ENCODE measurements at regions not wholly inside any gene's neighbourhood (a gene's known extent, or its start where the extent isn't known, plus 50 kb on each side); places are given as distances from the start of the nearest gene placed in this dataset.

DNA sequence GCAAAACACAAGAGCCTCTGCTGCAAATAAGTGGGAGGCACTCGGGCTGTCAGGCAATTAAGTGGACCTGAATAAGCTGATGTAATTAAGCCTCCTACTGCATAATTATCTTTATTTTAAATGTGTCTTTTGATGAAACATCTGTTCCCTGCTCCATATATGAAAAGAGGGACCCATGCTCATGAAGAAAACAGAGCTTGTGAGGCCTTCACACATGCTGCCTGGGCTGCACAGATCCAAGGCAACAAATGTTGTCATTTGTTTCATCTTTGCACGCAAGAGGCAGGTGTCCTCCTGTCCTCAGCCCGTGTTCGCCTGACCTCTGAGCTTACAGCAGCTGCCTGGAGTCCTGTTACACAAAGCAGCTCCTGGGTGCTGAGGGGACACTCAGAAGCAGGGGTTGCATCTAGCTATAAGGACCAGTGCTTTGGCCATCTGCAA, 381.1 kb downstream of the ZNF608 start:
- TF ChIP-seq, protein P1, sequence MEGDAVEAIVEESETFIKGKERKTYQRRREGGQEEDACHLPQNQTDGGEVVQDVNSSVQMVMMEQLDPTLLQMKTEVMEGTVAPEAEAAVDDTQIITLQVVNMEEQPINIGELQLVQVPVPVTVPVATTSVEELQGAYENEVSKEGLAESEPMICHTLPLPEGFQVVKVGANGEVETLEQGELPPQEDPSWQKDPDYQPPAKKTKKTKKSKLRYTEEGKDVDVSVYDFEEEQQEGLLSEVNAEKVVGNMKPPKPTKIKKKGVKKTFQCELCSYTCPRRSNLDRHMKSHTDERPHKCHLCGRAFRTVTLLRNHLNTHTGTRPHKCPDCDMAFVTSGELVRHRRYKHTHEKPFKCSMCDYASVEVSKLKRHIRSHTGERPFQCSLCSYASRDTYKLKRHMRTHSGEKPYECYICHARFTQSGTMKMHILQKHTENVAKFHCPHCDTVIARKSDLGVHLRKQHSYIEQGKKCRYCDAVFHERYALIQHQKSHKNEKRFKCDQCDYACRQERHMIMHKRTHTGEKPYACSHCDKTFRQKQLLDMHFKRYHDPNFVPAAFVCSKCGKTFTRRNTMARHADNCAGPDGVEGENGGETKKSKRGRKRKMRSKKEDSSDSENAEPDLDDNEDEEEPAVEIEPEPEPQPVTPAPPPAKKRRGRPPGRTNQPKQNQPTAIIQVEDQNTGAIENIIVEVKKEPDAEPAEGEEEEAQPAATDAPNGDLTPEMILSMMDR (optimal IDR thresholded peaks at IDR 0.05 in 1 of 3, IDR thresholded peaks at IDR 0.05 in 1 of 3, conservative IDR thresholded peaks at IDR 0.05 in 1 of 3; ENCODE audit: extremely low read depth in 1 of 3, insufficient read depth in 2 of 3, low read length in 3 of 3), result no peak
- no peak for TF ChIP-seq EZH2 (IDR thresholded peaks at IDR 0.05; ENCODE audit: low read length)
- Histone ChIP-seq H3K4me2 (ENCODE audit: control insufficient read depth, extremely low read depth, insufficient read depth, low read depth, low read length) (no peak overlapping the region), H4K20me1 (ENCODE audit: control insufficient read depth, extremely low read depth, insufficient read depth, low read length) (no peaks in the 10 kb centered on the region), H3K4me3 (ENCODE audit: control insufficient read depth in 2 of 3, extremely low read depth in 1 of 3, insufficient read depth in 2 of 3, low read depth in 1 of 3, low read length in 3 of 3) (no peak overlapping the region), H3K27me3 (ENCODE audit: control insufficient read depth, extremely low read depth, insufficient read depth, low read length) (no peaks in the 10 kb centered on the region), H3K9ac (ENCODE audit: control insufficient read depth, extremely low read depth, insufficient read depth, low read length) (no peak overlapping the region), H3K4me1 (ENCODE audit: control insufficient read depth, extremely low read depth, insufficient read depth, low read length) (no peaks in the 10 kb centered on the region), H3K9me1 (ENCODE audit: control insufficient read depth, extremely low read depth, insufficient read depth, low read length) (no peaks in the 10 kb centered on the region), H3K79me2 (ENCODE audit: control insufficient read depth, insufficient read depth, low read length) (no peaks in the 10 kb centered on the region), H2AFZ (ENCODE audit: control insufficient read depth, low read length) (no peak overlapping the region), H3K27ac (ENCODE audit: control insufficient read depth, insufficient read depth, low read length) (no peak overlapping the region), H3K36me3 (ENCODE audit: control insufficient read depth in 2 of 2, extremely low read depth in 1 of 2, insufficient read depth in 2 of 2, low read length in 2 of 2) (no peaks in the 10 kb centered on the region), H3K9me3 (ENCODE audit: control insufficient read depth, low read depth, low read length) (no peaks in the 10 kb centered on the region)
- dilution Hi-C loops (cut with MboI; ENCODE audit: extremely low pct_ligation_motif_present, low sequenced_read_pairs), result no loop called here
- FAIRE-seq, result no peak
- DNase-seq (ENCODE audit: low read depth, low spot score), result no peak

DNA sequence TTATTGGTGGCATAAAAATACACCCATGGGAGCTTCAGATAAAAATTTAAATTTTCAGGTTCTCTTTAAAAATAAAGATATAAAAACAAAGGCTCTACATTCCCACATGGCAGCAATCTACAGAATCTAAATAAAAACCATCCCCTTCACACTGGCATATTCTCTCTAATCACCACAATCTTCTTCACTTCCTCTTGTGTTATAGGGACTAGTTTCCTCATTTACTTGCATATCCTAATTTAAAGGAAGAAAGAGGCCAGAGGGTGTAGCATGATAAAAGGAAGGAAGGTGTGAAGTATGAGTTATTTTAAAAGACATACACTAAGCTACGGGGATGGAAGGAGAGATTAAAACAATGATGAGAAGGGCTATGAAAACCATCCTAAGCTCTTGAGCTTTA, 390.5 kb downstream of the ZNF608 start:
- no peak for TF ChIP-seq EZH2 (IDR thresholded peaks at IDR 0.05; ENCODE audit: low read length)
- TF ChIP-seq, protein P1 (optimal IDR thresholded peaks at IDR 0.05 in 1 of 3, IDR thresholded peaks at IDR 0.05 in 1 of 3, conservative IDR thresholded peaks at IDR 0.05 in 1 of 3; ENCODE audit: extremely low read depth in 1 of 3, insufficient read depth in 2 of 3, low read length in 3 of 3), result no peak
- Histone ChIP-seq H3K9ac (ENCODE audit: control insufficient read depth, extremely low read depth, insufficient read depth, low read length) (no peak overlapping the region), H3K4me2 (ENCODE audit: control insufficient read depth, extremely low read depth, insufficient read depth, low read depth, low read length) (no peak overlapping the region), H3K9me1 (ENCODE audit: control insufficient read depth, extremely low read depth, insufficient read depth, low read length) (no peaks in the 10 kb centered on the region), H3K27me3 (ENCODE audit: control insufficient read depth, extremely low read depth, insufficient read depth, low read length) (no peaks in the 10 kb centered on the region), H4K20me1 (ENCODE audit: control insufficient read depth, extremely low read depth, insufficient read depth, low read length) (no peaks in the 10 kb centered on the region), H2AFZ (ENCODE audit: control insufficient read depth, low read length) (no peak overlapping the region), H3K4me1 (ENCODE audit: control insufficient read depth, extremely low read depth, insufficient read depth, low read length) (no peaks in the 10 kb centered on the region), H3K27ac (ENCODE audit: control insufficient read depth, insufficient read depth, low read length) (no peak overlapping the region), H3K36me3 (ENCODE audit: control insufficient read depth in 2 of 2, extremely low read depth in 1 of 2, insufficient read depth in 2 of 2, low read length in 2 of 2) (no peaks in the 10 kb centered on the region), H3K4me3 (ENCODE audit: control insufficient read depth in 2 of 3, extremely low read depth in 1 of 3, insufficient read depth in 2 of 3, low read depth in 1 of 3, low read length in 3 of 3) (no peak overlapping the region), H3K9me3 (ENCODE audit: control insufficient read depth, low read depth, low read length) (no peaks in the 10 kb centered on the region), H3K79me2 (ENCODE audit: control insufficient read depth, insufficient read depth, low read length) (no peaks in the 10 kb centered on the region)
- dilution Hi-C loops (cut with MboI; ENCODE audit: extremely low pct_ligation_motif_present, low sequenced_read_pairs), result no loop called here
- no peak for FAIRE-seq
- no peak for DNase-seq (ENCODE audit: low read depth, low spot score)

Measured in keratinocyte (primary cell).